ENCODE measurements at regions not wholly inside any gene's neighbourhood (a gene's known extent, or its start where the extent isn't known, plus 50 kb on each side); places are given as distances from the start of the nearest gene placed in this dataset.

- Mint-ChIP-seq H3K4me1 (peaks cover 5% of the 10 kb centered on the region), H3K9me3 (peaks cover 9% of the 10 kb centered on the region), H3K36me3 (ENCODE audit: low read depth) (no peaks in the 10 kb centered on the region), H3K27ac (no peak overlapping the region), H3K4me3 (no peak overlapping the region), H3K27me3 (ENCODE audit: low read depth, poor library complexity) (no peaks in the 10 kb centered on the region)
- DNase-seq, result no peak
- TF ChIP-seq CTCF (IDR thresholded peaks at IDR 0.05), result no peak
These were observed 94.9 kb upstream of the WDR17 start for GRCh38 chr4:175970724-175971123.

- Mint-ChIP-seq H3K36me3 (ENCODE audit: low read depth) (no peaks in the 10 kb centered on the region), H3K4me3 (no peak overlapping the region), H3K9me3 (peaks cover 9% of the 10 kb centered on the region)
These were observed 94.1 kb upstream of the WDR17 start for GRCh38 chr4:175971388-175972179.

GRCh38 chr4:175973027-175973923 lies 92.4 kb upstream of the WDR17 start:
- Mint-ChIP-seq H3K27me3 (ENCODE audit: low read depth, poor library complexity) (no peaks in the 10 kb centered on the region), H3K36me3 (ENCODE audit: low read depth) (no peaks in the 10 kb centered on the region), H3K9me3 (peaks cover under 1% of the 10 kb centered on the region), H3K4me1 (peaks cover 5% of the 10 kb centered on the region), H3K27ac (no peak overlapping the region), H3K4me3 (no peak overlapping the region)
- no peak for TF ChIP-seq CTCF (IDR thresholded peaks at IDR 0.05)
- no peak for DNase-seq

More at GRCh38 chr4:175971388-175972179, 94.1 kb upstream of the WDR17 start:
- Mint-ChIP-seq H3K27ac (no peak overlapping the region), H3K27me3 (ENCODE audit: low read depth, poor library complexity) (no peaks in the 10 kb centered on the region), H3K4me1 (peaks cover 5% of the 10 kb centered on the region)
- no peak for DNase-seq
- no peak for TF ChIP-seq CTCF (IDR thresholded peaks at IDR 0.05)

- H3K27ac Mint-ChIP-seq, result no peak overlapping the region
- TF ChIP-seq CTCF (IDR thresholded peaks at IDR 0.05), result no peak
- H3K9me3 Mint-ChIP-seq, result peaks cover 6% of the 10 kb centered on the region
- H3K36me3 Mint-ChIP-seq (ENCODE audit: low read depth), result no peaks in the 10 kb centered on the region
- H3K27me3 Mint-ChIP-seq (ENCODE audit: low read depth, poor library complexity), result no peaks in the 10 kb centered on the region
- no peaks in the 10 kb centered on the region for H3K4me1 Mint-ChIP-seq
- H3K4me3 Mint-ChIP-seq, result no peak overlapping the region
- DNase-seq, result no peak
These were observed 82.0 kb upstream of the WDR17 start for GRCh38 chr4:175983636-175984035.

- no peak overlapping the region for H3K4me3 Mint-ChIP-seq
- no peaks in the 10 kb centered on the region for H3K27me3 Mint-ChIP-seq (ENCODE audit: low read depth, poor library complexity)
- no peaks in the 10 kb centered on the region for H3K4me1 Mint-ChIP-seq
- DNase-seq, result no peak
- H3K36me3 Mint-ChIP-seq (ENCODE audit: low read depth), result no peaks in the 10 kb centered on the region
- TF ChIP-seq CTCF (IDR thresholded peaks at IDR 0.05), result no peak
- peaks cover 6% of the 10 kb centered on the region for H3K9me3 Mint-ChIP-seq
- no peak overlapping the region for H3K27ac Mint-ChIP-seq
These were observed 79.0 kb upstream of the WDR17 start for GRCh38 chr4:175986668-175987067.

All from nephron progenitor cell (in vitro differentiated cells).